OCI-LY7 (cell line): ENCODE measurements at regions not wholly inside any gene's neighbourhood (a gene's known extent, or its start where the extent isn't known, plus 50 kb on each side); places are given as distances from the start of the nearest gene placed in this dataset.

Experiments
- BruUV-seq: library from RNA; stranded (reverse); fragments of 400-500 nt; replicated peaks from 2 replicates; lab custom pipeline; 2021; lab: Mats Ljungman, UMichigan
- CTCF ChIA-PET: fragments of 300-600 bp; sonication (Branson Sonifier 250); formaldehyde crosslinking; loops from one replicate; lab custom pipeline; 2022; ENCODE audit warnings: antibody characterized with exemption; ENCODE audit not compliant: unreplicated experiment; lab: Charles Lee
- POLR2A ChIA-PET: fragments of 300-600 bp; sonication (Branson Sonifier 250); formaldehyde crosslinking; loops from one replicate; lab custom pipeline; 2022; ENCODE audit warnings: antibody characterized with exemption; lab: Charles Lee
- DNase-seq: peaks from one replicate; pipeline ENCODE4 v3.0.0-alpha.2; 2015; ENCODE audit warnings: low spot score
- H2AFZ ChIP-seq: fragments of 200-600 bp; sonication (generic), shearing (Covaris generic); 2 replicates; pipeline ENCODE4 v1.6.1; 2014; ENCODE audit warnings: mild to moderate bottlenecking, antibody characterized with exemption, low read length, moderate library complexity
- H3K27ac ChIP-seq: fragments of 200-600 bp; sonication (generic); 2 replicates; pipeline ENCODE4 v1.5.1; 2014; ENCODE audit warnings: mixed run types, low read depth, mild to moderate bottlenecking, moderate library complexity, low read length, inconsistent platforms; ENCODE audit not compliant: poor library complexity, severe bottlenecking
- H3K36me3 ChIP-seq: fragments of 200-600 bp; sonication (generic); 2 replicates; pipeline ENCODE4 v1.6.1; 2014; ENCODE audit warnings: mild to moderate bottlenecking, antibody characterized with exemption, low read length, moderate library complexity, mixed read lengths; ENCODE audit not compliant: insufficient read depth
- H3K4me1 ChIP-seq: fragments of 200-600 bp; sonication (generic); 2 replicates; pipeline ENCODE4 v1.5.1; 2014; ENCODE audit warnings: mild to moderate bottlenecking, low read length; ENCODE audit not compliant: insufficient read depth, poor library complexity, severe bottlenecking
- H3K4me2 ChIP-seq: fragments of 200-600 bp; sonication (generic); 2 replicates; pipeline ENCODE4 v1.6.1; 2014; ENCODE audit warnings: mild to moderate bottlenecking, low read length
- H3K4me3 ChIP-seq: fragments of 200-600 bp; sonication (generic); 2 replicates; pipeline ENCODE4 v1.5.1; 2014; ENCODE audit warnings: mild to moderate bottlenecking, low read depth, low read length; ENCODE audit not compliant: poor library complexity, severe bottlenecking
- H3K79me2 ChIP-seq: fragments of 200-600 bp; sonication (generic); 2 replicates; pipeline ENCODE4 v1.6.1; 2016; ENCODE audit warnings: low read depth, mild to moderate bottlenecking, low read length, moderate library complexity, mixed read lengths; ENCODE audit not compliant: insufficient read depth
- H3K9me2 ChIP-seq: fragments of 200-600 bp; sonication (generic); 2 replicates; pipeline ENCODE4 v1.6.1; 2016; ENCODE audit warnings: mild to moderate bottlenecking, low read length, mixed read lengths; ENCODE audit not compliant: insufficient read depth
- H3K9me3 ChIP-seq: fragments of 200-600 bp; sonication (generic); 2 replicates; pipeline ENCODE4 v1.6.1; 2014; ENCODE audit warnings: mild to moderate bottlenecking, mixed run types, low read length, mixed read lengths
- H4K20me1 ChIP-seq: fragments of 200-600 bp; sonication (generic); 2 replicates; pipeline ENCODE4 v1.6.1; 2014; ENCODE audit warnings: mild to moderate bottlenecking, antibody characterized with exemption, low read length, moderate library complexity, mixed read lengths; ENCODE audit not compliant: insufficient read depth
- EZH2phosphoT487 ChIP-seq: fragments of 200-600 bp; sonication (generic); IDR thresholded peaks from 2 replicates; pipeline ENCODE4 v1.6.1; 2018; ENCODE audit warnings: low read depth, borderline replicate concordance, mild to moderate bottlenecking, mixed run types, antibody characterized with exemption, low read length, moderate library complexity, mixed read lengths
- intact Hi-C: fragments of 100-400 bp; cut with micrococcal nuclease; formaldehyde crosslinking; loops from one replicate; pipeline ENCODE4 v1.10.0; 2022; ENCODE audit not compliant: unreplicated experiment
- TF ChIP-seq, protein P1 (sequence below): fragments of 200-600 bp; sonication (generic); conservative IDR thresholded peaks from 2 replicates; pipeline ENCODE4 v1.5.1; 2014; ENCODE audit warnings: mild to moderate bottlenecking, antibody characterized with exemption, low read length, moderate library complexity, mixed read lengths

DNA sequence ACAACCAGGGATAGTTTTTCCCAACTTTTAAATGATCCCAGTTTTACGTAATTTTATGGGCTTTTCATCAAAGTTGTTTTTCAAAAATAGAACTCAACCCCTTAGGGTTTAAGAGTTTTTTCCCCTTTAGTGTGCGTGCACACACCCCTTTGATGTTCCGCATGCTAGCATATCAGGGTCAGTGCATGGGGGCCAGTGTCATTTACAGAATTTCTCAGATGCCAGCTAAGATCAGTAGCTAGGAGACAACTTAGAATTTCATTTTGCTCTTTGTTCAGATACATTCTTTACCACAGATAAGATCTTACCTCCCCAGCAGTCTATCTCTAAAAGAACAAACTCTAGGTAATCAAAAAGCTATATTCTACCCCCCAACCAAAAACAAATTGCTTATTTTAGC lies 238.5 kb upstream of the SASH1 start:
- intact Hi-C loops, result no loop called here
- CTCF ChIA-PET, result no interaction called here
- no peak overlapping the region for H3K4me2 ChIP-seq
- no TSS peak for BruUV-seq
- no peaks in the 10 kb centered on the region for H3K79me2 ChIP-seq
- H3K9me2 ChIP-seq, result no peaks in the 10 kb centered on the region
- no peak overlapping the region for H2AFZ ChIP-seq
- no peaks in the 10 kb centered on the region for H3K9me3 ChIP-seq
- TF ChIP-seq, protein P1, sequence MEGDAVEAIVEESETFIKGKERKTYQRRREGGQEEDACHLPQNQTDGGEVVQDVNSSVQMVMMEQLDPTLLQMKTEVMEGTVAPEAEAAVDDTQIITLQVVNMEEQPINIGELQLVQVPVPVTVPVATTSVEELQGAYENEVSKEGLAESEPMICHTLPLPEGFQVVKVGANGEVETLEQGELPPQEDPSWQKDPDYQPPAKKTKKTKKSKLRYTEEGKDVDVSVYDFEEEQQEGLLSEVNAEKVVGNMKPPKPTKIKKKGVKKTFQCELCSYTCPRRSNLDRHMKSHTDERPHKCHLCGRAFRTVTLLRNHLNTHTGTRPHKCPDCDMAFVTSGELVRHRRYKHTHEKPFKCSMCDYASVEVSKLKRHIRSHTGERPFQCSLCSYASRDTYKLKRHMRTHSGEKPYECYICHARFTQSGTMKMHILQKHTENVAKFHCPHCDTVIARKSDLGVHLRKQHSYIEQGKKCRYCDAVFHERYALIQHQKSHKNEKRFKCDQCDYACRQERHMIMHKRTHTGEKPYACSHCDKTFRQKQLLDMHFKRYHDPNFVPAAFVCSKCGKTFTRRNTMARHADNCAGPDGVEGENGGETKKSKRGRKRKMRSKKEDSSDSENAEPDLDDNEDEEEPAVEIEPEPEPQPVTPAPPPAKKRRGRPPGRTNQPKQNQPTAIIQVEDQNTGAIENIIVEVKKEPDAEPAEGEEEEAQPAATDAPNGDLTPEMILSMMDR, result no peak
- TF ChIP-seq EZH2phosphoT487, result no peak
- no peaks in the 10 kb centered on the region for H3K4me1 ChIP-seq
- H3K4me3 ChIP-seq, result no peak overlapping the region
- no peaks in the 10 kb centered on the region for H4K20me1 ChIP-seq
- POLR2A ChIA-PET, result no interaction called here
- H3K27ac ChIP-seq, result no peak overlapping the region
- no peak for DNase-seq
- H3K36me3 ChIP-seq, result no peaks in the 10 kb centered on the region

DNA sequence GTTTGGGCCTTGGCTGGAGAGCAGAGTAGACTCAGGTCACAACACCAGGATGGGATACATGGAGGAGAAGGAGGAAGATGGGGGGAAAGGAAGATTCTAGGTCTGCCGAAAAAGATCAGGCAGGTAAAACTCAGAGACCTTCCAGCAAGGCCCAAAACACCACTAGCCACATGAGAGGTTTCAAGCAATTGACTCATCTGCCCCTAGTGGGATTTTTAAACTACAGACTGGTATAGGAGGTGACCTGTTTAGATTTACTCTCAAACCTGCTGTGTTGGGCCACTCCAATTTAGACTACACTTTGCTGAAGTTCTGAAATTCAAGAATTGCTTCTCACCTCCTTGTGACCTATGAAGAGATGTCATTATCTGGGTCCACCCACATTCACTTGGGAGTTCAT lies 236.9 kb upstream of the SASH1 start:
- Histone ChIP-seq H3K9me2 (no peaks in the 10 kb centered on the region), H3K4me2 (no peak overlapping the region), H3K27ac (no peak overlapping the region), H3K36me3 (no peaks in the 10 kb centered on the region), H3K4me1 (no peaks in the 10 kb centered on the region), H3K9me3 (no peaks in the 10 kb centered on the region), H4K20me1 (no peaks in the 10 kb centered on the region), H2AFZ (no peak overlapping the region), H3K79me2 (no peaks in the 10 kb centered on the region), H3K4me3 (no peak overlapping the region)
- CTCF ChIA-PET, result no interaction called here
- no TSS peak for BruUV-seq
- no peak for TF ChIP-seq EZH2phosphoT487
- TF ChIP-seq, protein P1, result no peak
- DNase-seq, result no peak
- POLR2A ChIA-PET, result interaction anchor here (1.1 kb wide), 1 partner anchor 9 kb away, joined by 5 read pairs; no protein-coding TSS in a partner anchor
- intact Hi-C loops, result no loop called here

DNA sequence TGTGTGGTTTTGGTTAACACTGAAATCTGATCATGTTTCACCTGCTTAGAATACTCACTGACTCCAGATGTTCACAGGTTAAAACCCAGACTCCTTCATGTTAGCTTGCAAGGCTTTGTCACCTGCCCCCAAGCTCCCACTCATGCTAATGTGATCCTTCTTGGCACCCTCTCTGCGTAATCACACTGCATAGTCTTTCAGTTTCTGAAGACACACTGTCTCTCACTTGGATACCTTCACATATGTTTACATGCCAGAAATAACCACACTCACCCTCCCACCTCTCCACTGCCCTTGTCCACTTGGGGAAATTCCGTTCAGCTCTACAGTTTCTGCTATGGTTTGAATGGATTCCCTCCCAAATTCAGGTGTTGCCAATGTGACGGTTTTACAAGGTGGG lies 234.7 kb upstream of the SASH1 start:
- Histone ChIP-seq H2AFZ (no peak overlapping the region), H3K4me2 (no peak overlapping the region), H3K9me2 (no peaks in the 10 kb centered on the region), H3K79me2 (no peaks in the 10 kb centered on the region), H3K36me3 (no peaks in the 10 kb centered on the region), H4K20me1 (no peaks in the 10 kb centered on the region), H3K9me3 (no peaks in the 10 kb centered on the region), H3K4me3 (no peak overlapping the region), H3K27ac (no peak overlapping the region), H3K4me1 (no peaks in the 10 kb centered on the region)
- ChIA-PET POLR2A (interaction anchor here (1.1 kb wide), 1 partner anchor 10 kb away, joined by 3 read pairs; no protein-coding TSS in a partner anchor), CTCF (no interaction called here)
- intact Hi-C loops, result no loop called here
- BruUV-seq, result no TSS peak
- no peak for TF ChIP-seq EZH2phosphoT487
- no peak for DNase-seq
